22Rv1 (cell line): ENCODE measurements at regions not wholly inside any gene's neighbourhood (a gene's known extent, or its start where the extent isn't known, plus 50 kb on each side); places are given as distances from the start of the nearest gene placed in this dataset.

Source experiments
- H3K27ac ChIP-seq: fragments of 450-650 bp; 2 replicates; pipeline ENCODE4 v1.5.1; 2017
- CTCF ChIP-seq: fragments of 450-650 bp; IDR thresholded peaks from 2 replicates; pipeline ENCODE4 v1.5.1; 2017; ENCODE audit warnings: mild to moderate bottlenecking
- ZFX ChIP-seq: fragments of 450-650 bp; IDR thresholded peaks from 2 replicates; pipeline ENCODE4 v1.6.1; 2017; ENCODE audit warnings: antibody characterized with exemption, borderline replicate concordance

GRCh38 chr17:70922268-70922667 is 752.9 kb downstream of the KCNJ2 start:
- H3K27ac ChIP-seq = no peak overlapping the region
- no peak for TF ChIP-seq CTCF
- TF ChIP-seq ZFX = no peak

- no peak overlapping the region for H3K27ac ChIP-seq
- TF ChIP-seq ZFX (no peak), CTCF (no peak)
Measured at GRCh38 chr17:70924776-70925175, 755.4 kb downstream of the KCNJ2 start.

- TF ChIP-seq ZFX (no peak), CTCF (no peak)
- H3K27ac ChIP-seq = no peak overlapping the region
Measured at GRCh38 chr17:70929226-70929625, 759.9 kb downstream of the KCNJ2 start.

- no peak overlapping the region for H3K27ac ChIP-seq
- TF ChIP-seq CTCF = no peak
- no peak for TF ChIP-seq ZFX
Measured at GRCh38 chr17:70934231-70934630, 764.9 kb downstream of the KCNJ2 start.

- no peak for TF ChIP-seq ZFX
- no peak for TF ChIP-seq CTCF
- H3K27ac ChIP-seq = no peak overlapping the region
Measured at GRCh38 chr17:70934835-70935234, 765.5 kb downstream of the KCNJ2 start.

GRCh38 chr17:70936724-70937123 is 767.4 kb downstream of the KCNJ2 start:
- TF ChIP-seq ZFX (no peak), CTCF (no peak)
- no peak overlapping the region for H3K27ac ChIP-seq

- no peak overlapping the region for H3K27ac ChIP-seq
- TF ChIP-seq CTCF (no peak), ZFX (no peak)
Measured at GRCh38 chr17:70938336-70938735, 769.0 kb downstream of the KCNJ2 start.
